SK-N-SH (cell line): ENCODE measurements at regions not wholly inside any gene's neighbourhood (a gene's known extent, or its start where the extent isn't known, plus 50 kb on each side); places are given as distances from the start of the nearest gene placed in this dataset.

ENCODE experiments used
- CTCF ChIA-PET: fragments of 300-600, 350-600 bp; formaldehyde crosslinking; extraction: SDS; loops from one replicate; lab custom pipeline; 2021; lab: Yijun Ruan, JAX
- POLR2A ChIA-PET: fragments of 350-600 bp; sonication (Branson Sonifier 250); formaldehyde crosslinking; extraction: SDS; loops from one replicate; lab custom pipeline; 2020; ENCODE audit warnings: antibody characterized with exemption, inconsistent platforms; lab: Yijun Ruan, JAX
- DNase-seq: peaks from one replicate; pipeline ENCODE4 v3.0.0; 2012
- H2AFZ ChIP-seq: fragments of 200-600 bp; sonication (generic); 2 replicates; pipeline ENCODE4 v1.8.1; 2016; ENCODE audit warnings: antibody characterized with exemption, mild to moderate bottlenecking, low read depth
- H3F3A ChIP-seq: fragments of 200-600 bp; sonication (generic); replicated peaks from 2 replicates; pipeline ENCODE3; 2016; ENCODE audit warnings: antibody characterized with exemption, mild to moderate bottlenecking; ENCODE audit not compliant: insufficient read depth
- H3K27ac ChIP-seq, 2 experiments: fragments of 200-500 bp in 1 of 2; fragments of 200-600 bp in 1 of 2; sonication (Bioruptor generic) in 1 of 2; sonication (generic), shearing (Covaris generic) in 1 of 2; 2 replicates each; pipeline versions ENCODE4 v1.5.1 to v1.6.1; 2014 to 2016; ENCODE audit warnings: low read depth in 2 of 2, inconsistent platforms in 1 of 2, low read length in 1 of 2, mild to moderate bottlenecking in 1 of 2, mixed read lengths in 1 of 2
- H3K27me3 ChIP-seq: fragments of 200-600 bp; sonication (generic), shearing (Covaris generic); 2 replicates; pipeline ENCODE4 v1.6.1; 2016; ENCODE audit warnings: mixed run types; ENCODE audit not compliant: insufficient read depth
- H3K36me3 ChIP-seq, 2 experiments: fragments of 200-500 bp in 1 of 2; fragments of 200-600 bp in 1 of 2; sonication (Bioruptor generic) in 1 of 2; sonication (generic) in 1 of 2; replicated peaks in 1 of 2; 2 replicates each; pipeline versions ENCODE3 to v1.5.1; 2014 to 2016; ENCODE audit warnings: low read length in 1 of 2, mild to moderate bottlenecking in 1 of 2; ENCODE audit not compliant: insufficient read depth in 2 of 2, control insufficient read depth in 1 of 2
- H3K4me1 ChIP-seq, 2 experiments: fragments of 200-500 bp in 1 of 2; fragments of 200-600 bp in 1 of 2; sonication (Bioruptor generic) in 1 of 2; sonication (generic), shearing (Covaris generic) in 1 of 2; 2 replicates each; pipeline versions ENCODE4 v1.5.1 to v1.6.1; 2014 to 2016; ENCODE audit warnings: low read depth in 1 of 2, low read length in 1 of 2, mixed run types in 1 of 2; ENCODE audit not compliant: insufficient read depth in 2 of 2, control insufficient read depth in 1 of 2
- H3K4me2 ChIP-seq: fragments of 200-600 bp; sonication (generic), shearing (Covaris generic); 2 replicates; pipeline ENCODE4 v1.6.1; 2017; ENCODE audit warnings: mixed run types
- H3K4me3 ChIP-seq, 2 experiments: fragments of 200-500 bp in 1 of 2; fragments of 200-600 bp in 1 of 2; sonication (Bioruptor generic) in 1 of 2; sonication (generic), shearing (Covaris generic) in 1 of 2; 2 replicates each; pipeline versions ENCODE4 v1.5.1 to v1.8.1; 2014 to 2016; ENCODE audit warnings: low read depth in 2 of 2, inconsistent platforms in 1 of 2, low read length in 1 of 2, mild to moderate bottlenecking in 1 of 2, mixed read lengths in 1 of 2, moderate library complexity in 1 of 2
- H3K79me2 ChIP-seq: fragments of 200-600 bp; sonication (generic); 2 replicates; pipeline ENCODE4 v1.8.1; 2017; ENCODE audit warnings: mild to moderate bottlenecking; ENCODE audit not compliant: insufficient read depth
- H3K9ac ChIP-seq: fragments of 200-600 bp; sonication (generic); 2 replicates; pipeline ENCODE4 v1.6.1; 2017; ENCODE audit warnings: mixed run types
- H3K9me2 ChIP-seq: fragments of 200-600 bp; sonication (generic); 2 replicates; pipeline ENCODE4 v1.6.1; 2017; ENCODE audit warnings: mixed run types
- H3K9me3 ChIP-seq: fragments of 200-600 bp; sonication (generic); 2 replicates; pipeline ENCODE4 v1.6.1; 2017; ENCODE audit warnings: mixed run types, mild to moderate bottlenecking, moderate library complexity
- H4K20me1 ChIP-seq: fragments of 200-600 bp; sonication (generic); 2 replicates; pipeline ENCODE4 v1.6.1; 2017; ENCODE audit warnings: mild to moderate bottlenecking, mixed run types; ENCODE audit not compliant: insufficient read depth
- FOSL2 ChIP-seq: IDR thresholded peaks from 2 replicates; pipeline ENCODE4 v1.4.0; 2012; ENCODE audit warnings: low read depth, mild to moderate bottlenecking, moderate library complexity, borderline replicate concordance
- FOXJ3 ChIP-seq: sonication (generic); formaldehyde crosslinking; IDR thresholded peaks from 2 replicates; pipeline ENCODE4 v1.5.1; 2020; ENCODE audit warnings: mild to moderate bottlenecking, missing genetic modification reagents
- FOXM1 ChIP-seq: IDR thresholded peaks from 2 replicates; pipeline ENCODE4 v1.4.0; 2012; ENCODE audit warnings: low read depth, mild to moderate bottlenecking
- RAD21 ChIP-seq: IDR thresholded peaks from 2 replicates; pipeline ENCODE4 v1.6.1; 2012; ENCODE audit warnings: mild to moderate bottlenecking, low read length
- RXRA ChIP-seq: IDR thresholded peaks from 2 replicates; pipeline ENCODE4 v1.4.0; 2012; ENCODE audit warnings: low read depth, mild to moderate bottlenecking, borderline replicate concordance
- TEAD4 ChIP-seq: IDR thresholded peaks from 2 replicates; pipeline ENCODE4 v1.4.0; 2012; ENCODE audit warnings: mild to moderate bottlenecking, borderline replicate concordance; ENCODE audit not compliant: insufficient read depth
- WGBS: methylation state at CpG from one replicate; pipeline ENCODE4 v1.1.6; 2017; ENCODE audit warnings: low lambda C conversion rate; 5-methylcytosine and 5-hydroxymethylcytosine counted together
- TF ChIP-seq, protein P1 (sequence below): IDR thresholded peaks from 2 replicates; pipeline ENCODE4 v1.6.1; 2012; ENCODE audit warnings: mild to moderate bottlenecking, low read depth, low read length, moderate library complexity
- TF ChIP-seq, protein P2 (sequence below): fragments of 150-350 bp; IDR thresholded peaks from 2 replicates; pipeline ENCODE4 v1.6.1; 2016; ENCODE audit warnings: mild to moderate bottlenecking, low read depth, low read length

DNA sequence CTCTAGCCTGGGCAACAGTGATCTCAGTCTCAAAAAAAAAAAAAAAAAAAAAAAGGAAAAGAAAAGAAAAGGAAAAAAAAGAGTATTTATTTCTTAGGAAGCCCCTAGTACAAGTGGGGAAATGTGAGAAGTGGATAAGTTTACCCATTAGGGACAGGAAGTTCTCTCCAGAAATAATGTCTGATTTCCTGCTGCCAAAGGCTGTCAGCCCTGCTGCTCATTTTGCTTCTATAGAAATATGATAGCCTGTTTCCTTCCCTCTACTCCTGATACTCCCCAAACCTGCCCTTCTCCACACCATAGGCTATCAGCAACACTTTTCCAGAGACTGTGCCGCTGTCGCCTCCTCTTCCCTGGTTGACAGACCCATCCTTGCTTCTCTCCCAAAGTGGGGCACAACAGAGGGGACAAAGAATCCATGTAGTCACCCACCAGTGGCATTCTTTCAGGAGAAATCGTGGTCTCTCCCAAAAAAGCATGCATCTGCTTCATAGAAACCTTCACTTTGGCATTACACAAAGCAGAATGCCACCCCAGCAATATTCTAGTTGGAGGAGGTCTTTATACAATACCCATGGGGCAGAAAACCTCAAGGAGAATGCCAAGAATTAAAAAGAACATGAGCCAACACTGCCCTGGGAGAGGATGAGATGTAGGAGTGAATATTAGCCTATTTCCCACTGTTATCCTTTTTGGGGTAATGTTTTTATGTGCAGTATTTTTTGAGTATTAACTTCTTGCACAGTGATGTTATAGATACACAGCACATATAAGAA is 166.3 kb upstream of the NR5A2 start (continued):
- TF ChIP-seq, protein P1, sequence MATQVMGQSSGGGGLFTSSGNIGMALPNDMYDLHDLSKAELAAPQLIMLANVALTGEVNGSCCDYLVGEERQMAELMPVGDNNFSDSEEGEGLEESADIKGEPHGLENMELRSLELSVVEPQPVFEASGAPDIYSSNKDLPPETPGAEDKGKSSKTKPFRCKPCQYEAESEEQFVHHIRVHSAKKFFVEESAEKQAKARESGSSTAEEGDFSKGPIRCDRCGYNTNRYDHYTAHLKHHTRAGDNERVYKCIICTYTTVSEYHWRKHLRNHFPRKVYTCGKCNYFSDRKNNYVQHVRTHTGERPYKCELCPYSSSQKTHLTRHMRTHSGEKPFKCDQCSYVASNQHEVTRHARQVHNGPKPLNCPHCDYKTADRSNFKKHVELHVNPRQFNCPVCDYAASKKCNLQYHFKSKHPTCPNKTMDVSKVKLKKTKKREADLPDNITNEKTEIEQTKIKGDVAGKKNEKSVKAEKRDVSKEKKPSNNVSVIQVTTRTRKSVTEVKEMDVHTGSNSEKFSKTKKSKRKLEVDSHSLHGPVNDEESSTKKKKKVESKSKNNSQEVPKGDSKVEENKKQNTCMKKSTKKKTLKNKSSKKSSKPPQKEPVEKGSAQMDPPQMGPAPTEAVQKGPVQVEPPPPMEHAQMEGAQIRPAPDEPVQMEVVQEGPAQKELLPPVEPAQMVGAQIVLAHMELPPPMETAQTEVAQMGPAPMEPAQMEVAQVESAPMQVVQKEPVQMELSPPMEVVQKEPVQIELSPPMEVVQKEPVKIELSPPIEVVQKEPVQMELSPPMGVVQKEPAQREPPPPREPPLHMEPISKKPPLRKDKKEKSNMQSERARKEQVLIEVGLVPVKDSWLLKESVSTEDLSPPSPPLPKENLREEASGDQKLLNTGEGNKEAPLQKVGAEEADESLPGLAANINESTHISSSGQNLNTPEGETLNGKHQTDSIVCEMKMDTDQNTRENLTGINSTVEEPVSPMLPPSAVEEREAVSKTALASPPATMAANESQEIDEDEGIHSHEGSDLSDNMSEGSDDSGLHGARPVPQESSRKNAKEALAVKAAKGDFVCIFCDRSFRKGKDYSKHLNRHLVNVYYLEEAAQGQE = no peak
- no peak for TF ChIP-seq FOSL2
- TF ChIP-seq, protein P2, sequence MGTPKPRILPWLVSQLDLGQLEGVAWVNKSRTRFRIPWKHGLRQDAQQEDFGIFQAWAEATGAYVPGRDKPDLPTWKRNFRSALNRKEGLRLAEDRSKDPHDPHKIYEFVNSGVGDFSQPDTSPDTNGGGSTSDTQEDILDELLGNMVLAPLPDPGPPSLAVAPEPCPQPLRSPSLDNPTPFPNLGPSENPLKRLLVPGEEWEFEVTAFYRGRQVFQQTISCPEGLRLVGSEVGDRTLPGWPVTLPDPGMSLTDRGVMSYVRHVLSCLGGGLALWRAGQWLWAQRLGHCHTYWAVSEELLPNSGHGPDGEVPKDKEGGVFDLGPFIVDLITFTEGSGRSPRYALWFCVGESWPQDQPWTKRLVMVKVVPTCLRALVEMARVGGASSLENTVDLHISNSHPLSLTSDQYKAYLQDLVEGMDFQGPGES = no peak
- no peak for TF ChIP-seq FOXJ3 (CRISPR knock-in tag)

DNA sequence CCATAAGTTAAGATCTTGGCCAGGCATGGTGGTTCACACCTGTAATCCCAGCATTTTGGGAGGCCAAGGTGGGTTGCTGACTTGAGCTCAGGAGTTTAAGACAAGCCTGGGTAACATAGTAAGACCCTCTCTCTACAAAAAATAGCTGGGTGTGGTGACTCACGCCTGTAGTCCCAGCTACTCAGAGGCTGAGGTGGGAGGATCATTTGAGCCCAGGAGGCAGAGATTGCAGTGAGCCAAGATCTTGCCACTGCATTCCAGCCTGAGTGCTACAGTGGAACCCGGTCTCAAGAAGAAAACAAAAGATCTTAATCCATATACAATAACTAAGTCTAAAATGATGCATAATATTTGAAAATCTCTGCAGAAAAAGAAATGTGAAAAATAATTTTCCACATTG is 165.5 kb upstream of the NR5A2 start:
- Histone ChIP-seq H3K27me3 (no peaks in the 10 kb centered on the region), H2AFZ (no peak overlapping the region), H3K4me2 (no peak overlapping the region), H3K36me3 (no peaks in the 10 kb centered on the region), H3K9me2 (no peaks in the 10 kb centered on the region), H3K79me2 (no peaks in the 10 kb centered on the region), H3K9me3 (no peaks in the 10 kb centered on the region), H3K9ac (no peak overlapping the region), H3F3A (no peaks in the 10 kb centered on the region), H4K20me1 (no peaks in the 10 kb centered on the region), H3K4me1 (no peaks in the 10 kb centered on the region; a peak in 1 of 4 replicates), H3K4me3 (no peak overlapping the region), H3K27ac (no peak overlapping the region)
- TF ChIP-seq RXRA (no peak), TEAD4 (no peak), RAD21 (no peak), FOXM1 (no peak)
- TF ChIP-seq, protein P1 = no peak
- ChIA-PET POLR2A (no interaction called here), CTCF (interaction anchor here (0.7 kb wide), 1 partner anchor 1429 kb away, joined by 3 read pairs; no protein-coding TSS in a partner anchor)
- no peak for DNase-seq
- WGBS = 62% methylated on average over 2 of the region's 2 CpGs
